ENCODE measurements at regions not wholly inside any gene's neighbourhood (a gene's known extent, or its start where the extent isn't known, plus 50 kb on each side); places are given as distances from the start of the nearest gene placed in this dataset.

- Mint-ChIP-seq H3K9me3 (peaks cover 16% of the 10 kb centered on the region), H3K36me3 (ENCODE audit: insufficient read depth) (no peaks in the 10 kb centered on the region), H3K4me3 (no peak overlapping the region)
Observed at GRCh38 chr2:83561592-83561991, 897.5 kb downstream of the SUCLG1 start.

GRCh38 chr2:83536556-83536955, 922.5 kb downstream of the SUCLG1 start:
- DNase-seq (ENCODE audit: low spot score in 2 of 2) = no peak
- no peaks in the 10 kb centered on the region for H3K4me1 Mint-ChIP-seq
- H3K36me3 Mint-ChIP-seq (ENCODE audit: insufficient read depth) = no peaks in the 10 kb centered on the region
- no peak overlapping the region for H3K4me3 Mint-ChIP-seq
- peaks cover 7% of the 10 kb centered on the region for H3K9me3 Mint-ChIP-seq
- H3K27ac Mint-ChIP-seq (ENCODE audit: low read depth) = no peak overlapping the region
- no peak for ATAC-seq (replicated peaks; ENCODE audit: extremely low read depth, poor library complexity, severe bottlenecking)
- no peaks in the 10 kb centered on the region for H3K27me3 Mint-ChIP-seq

More at GRCh38 chr2:83561592-83561991, 897.5 kb downstream of the SUCLG1 start:
- H3K4me1 Mint-ChIP-seq = no peaks in the 10 kb centered on the region
- H3K27ac Mint-ChIP-seq (ENCODE audit: low read depth) = no peak overlapping the region
- ATAC-seq (replicated peaks; ENCODE audit: extremely low read depth, poor library complexity, severe bottlenecking) (no peak), DNase-seq (ENCODE audit: low spot score in 2 of 2) (no peak)
- H3K27me3 Mint-ChIP-seq = no peaks in the 10 kb centered on the region

GRCh38 chr2:83534416-83534815, 924.7 kb downstream of the SUCLG1 start:
- Mint-ChIP-seq H3K27me3 (no peaks in the 10 kb centered on the region), H3K4me1 (no peaks in the 10 kb centered on the region), H3K27ac (ENCODE audit: low read depth) (no peak overlapping the region), H3K36me3 (ENCODE audit: insufficient read depth) (no peaks in the 10 kb centered on the region), H3K4me3 (no peak overlapping the region), H3K9me3 (peaks cover 21% of the 10 kb centered on the region)
- ATAC-seq (replicated peaks; ENCODE audit: extremely low read depth, poor library complexity, severe bottlenecking) (no peak), DNase-seq (ENCODE audit: low spot score in 2 of 2) (no peak)

- Mint-ChIP-seq H3K4me3 (no peak overlapping the region), H3K36me3 (ENCODE audit: insufficient read depth) (no peaks in the 10 kb centered on the region), H3K27ac (ENCODE audit: low read depth) (no peak overlapping the region), H3K27me3 (no peaks in the 10 kb centered on the region), H3K4me1 (no peaks in the 10 kb centered on the region), H3K9me3 (peaks cover 23% of the 10 kb centered on the region)
- DNase-seq (ENCODE audit: low spot score in 2 of 2) = no peak
- ATAC-seq (replicated peaks; ENCODE audit: extremely low read depth, poor library complexity, severe bottlenecking) = no peak
Observed at GRCh38 chr2:83531206-83531826, 927.8 kb downstream of the SUCLG1 start.

GRCh38 chr2:83528767-83529166, 930.3 kb downstream of the SUCLG1 start:
- Mint-ChIP-seq H3K27me3 (no peaks in the 10 kb centered on the region), H3K27ac (ENCODE audit: low read depth) (no peak overlapping the region)
- no peak for DNase-seq (ENCODE audit: low spot score in 2 of 2)

GRCh38 chr2:83522891-83523493, 936.1 kb downstream of the SUCLG1 start:
- H3K4me1 Mint-ChIP-seq = no peaks in the 10 kb centered on the region
- H3K27ac Mint-ChIP-seq (ENCODE audit: low read depth) = no peak overlapping the region
- no peaks in the 10 kb centered on the region for H3K27me3 Mint-ChIP-seq
- H3K9me3 Mint-ChIP-seq = peaks cover 5% of the 10 kb centered on the region
- no peak for ATAC-seq (replicated peaks; ENCODE audit: extremely low read depth, poor library complexity, severe bottlenecking)
- H3K4me3 Mint-ChIP-seq = no peak overlapping the region
- no peak for DNase-seq (ENCODE audit: low spot score in 2 of 2)
- H3K36me3 Mint-ChIP-seq (ENCODE audit: insufficient read depth) = no peaks in the 10 kb centered on the region

More at GRCh38 chr2:83528767-83529166, 930.3 kb downstream of the SUCLG1 start:
- Mint-ChIP-seq H3K9me3 (peaks cover 29% of the 10 kb centered on the region), H3K4me1 (no peaks in the 10 kb centered on the region), H3K4me3 (no peak overlapping the region), H3K36me3 (ENCODE audit: insufficient read depth) (no peaks in the 10 kb centered on the region)
- no peak for ATAC-seq (replicated peaks; ENCODE audit: extremely low read depth, poor library complexity, severe bottlenecking)

- Mint-ChIP-seq H3K27me3 (no peaks in the 10 kb centered on the region), H3K27ac (ENCODE audit: low read depth) (no peak overlapping the region), H3K4me3 (no peak overlapping the region)
Observed at GRCh38 chr2:83517727-83518368, 941.2 kb downstream of the SUCLG1 start.

GRCh38 chr2:83516503-83516902, 942.6 kb downstream of the SUCLG1 start:
- DNase-seq (ENCODE audit: low spot score in 2 of 2) = no peak
- H3K27me3 Mint-ChIP-seq = no peaks in the 10 kb centered on the region

More at GRCh38 chr2:83517727-83518368, 941.2 kb downstream of the SUCLG1 start:
- Mint-ChIP-seq H3K4me1 (no peaks in the 10 kb centered on the region), H3K9me3 (peaks cover 5% of the 10 kb centered on the region), H3K36me3 (ENCODE audit: insufficient read depth) (no peaks in the 10 kb centered on the region)
- DNase-seq (ENCODE audit: low spot score in 2 of 2) (no peak), ATAC-seq (replicated peaks; ENCODE audit: extremely low read depth, poor library complexity, severe bottlenecking) (no peak)

GRCh38 chr2:83487451-83487850, 971.6 kb downstream of the SUCLG1 start:
- H3K9me3 Mint-ChIP-seq = peaks cover 15% of the 10 kb centered on the region
- H3K27me3 Mint-ChIP-seq = no peaks in the 10 kb centered on the region
- peaks cover 2% of the 10 kb centered on the region for H3K36me3 Mint-ChIP-seq (ENCODE audit: insufficient read depth)
- ATAC-seq (replicated peaks; ENCODE audit: extremely low read depth, poor library complexity, severe bottlenecking) (no peak), DNase-seq (ENCODE audit: low spot score in 2 of 2) (no peak)
- no peak overlapping the region for H3K4me3 Mint-ChIP-seq
- H3K4me1 Mint-ChIP-seq = no peaks in the 10 kb centered on the region
- H3K27ac Mint-ChIP-seq (ENCODE audit: low read depth) = no peak overlapping the region

More at GRCh38 chr2:83516503-83516902, 942.6 kb downstream of the SUCLG1 start:
- no peak overlapping the region for H3K27ac Mint-ChIP-seq (ENCODE audit: low read depth)
- H3K9me3 Mint-ChIP-seq = peaks cover 6% of the 10 kb centered on the region
- H3K4me1 Mint-ChIP-seq = no peaks in the 10 kb centered on the region
- ATAC-seq (replicated peaks; ENCODE audit: extremely low read depth, poor library complexity, severe bottlenecking) = no peak
- H3K36me3 Mint-ChIP-seq (ENCODE audit: insufficient read depth) = no peaks in the 10 kb centered on the region
- no peak overlapping the region for H3K4me3 Mint-ChIP-seq

- Mint-ChIP-seq H3K27me3 (no peaks in the 10 kb centered on the region), H3K36me3 (ENCODE audit: insufficient read depth) (no peaks in the 10 kb centered on the region), H3K4me1 (no peaks in the 10 kb centered on the region), H3K9me3 (peaks cover 22% of the 10 kb centered on the region), H3K27ac (ENCODE audit: low read depth) (no peak overlapping the region), H3K4me3 (no peak overlapping the region)
- ATAC-seq (replicated peaks; ENCODE audit: extremely low read depth, poor library complexity, severe bottlenecking) (no peak), DNase-seq (ENCODE audit: low spot score in 2 of 2) (no peak)
Observed at GRCh38 chr2:83481436-83481835, 977.6 kb downstream of the SUCLG1 start.

GRCh38 chr2:83478037-83478436, 981.0 kb downstream of the SUCLG1 start:
- DNase-seq (ENCODE audit: low spot score in 2 of 2) (no peak), ATAC-seq (replicated peaks; ENCODE audit: extremely low read depth, poor library complexity, severe bottlenecking) (no peak)
- no peaks in the 10 kb centered on the region for H3K36me3 Mint-ChIP-seq (ENCODE audit: insufficient read depth)
- peaks cover 21% of the 10 kb centered on the region for H3K9me3 Mint-ChIP-seq
- no peaks in the 10 kb centered on the region for H3K27me3 Mint-ChIP-seq
- no peak overlapping the region for H3K4me3 Mint-ChIP-seq
- H3K27ac Mint-ChIP-seq (ENCODE audit: low read depth) = no peak overlapping the region
- H3K4me1 Mint-ChIP-seq = no peaks in the 10 kb centered on the region

- Mint-ChIP-seq H3K27me3 (no peaks in the 10 kb centered on the region), H3K4me1 (no peaks in the 10 kb centered on the region), H3K36me3 (ENCODE audit: insufficient read depth) (no peaks in the 10 kb centered on the region), H3K4me3 (no peak overlapping the region), H3K9me3 (peaks cover 26% of the 10 kb centered on the region), H3K27ac (ENCODE audit: low read depth) (no peak overlapping the region)
- DNase-seq (ENCODE audit: low spot score in 2 of 2) = no peak
- no peak for ATAC-seq (replicated peaks; ENCODE audit: extremely low read depth, poor library complexity, severe bottlenecking)
Observed at GRCh38 chr2:83475371-83475770, 983.7 kb downstream of the SUCLG1 start.

GRCh38 chr2:83471655-83472054, 987.4 kb downstream of the SUCLG1 start:
- no peaks in the 10 kb centered on the region for H3K27me3 Mint-ChIP-seq
- H3K4me1 Mint-ChIP-seq = no peaks in the 10 kb centered on the region
- no peak for DNase-seq (ENCODE audit: low spot score in 2 of 2)
- no peak for ATAC-seq (replicated peaks; ENCODE audit: extremely low read depth, poor library complexity, severe bottlenecking)
- no peak overlapping the region for H3K4me3 Mint-ChIP-seq
- H3K9me3 Mint-ChIP-seq = peaks cover 30% of the 10 kb centered on the region
- no peaks in the 10 kb centered on the region for H3K36me3 Mint-ChIP-seq (ENCODE audit: insufficient read depth)
- H3K27ac Mint-ChIP-seq (ENCODE audit: low read depth) = no peak overlapping the region

Measured in central memory CD8-positive, alpha-beta T cell (primary cell).